CD4-positive, alpha-beta T cell (primary cell): ENCODE measurements at regions not wholly inside any gene's neighbourhood (a gene's known extent, or its start where the extent isn't known, plus 50 kb on each side); places are given as distances from the start of the nearest gene placed in this dataset.

Experiments
- ATAC-seq: fragments of 200-7000 bp; cut with Tn5 transposase; one replicate; pipeline ENCODE4 v1.10.0; 2022; ENCODE audit warnings: mild to moderate bottlenecking; ENCODE audit not compliant: poor library complexity
- CTCF ChIA-PET: fragments of 350-600 bp; sonication (Branson Sonifier 250); formaldehyde crosslinking; loops from one replicate; lab custom pipeline; 2021; ENCODE audit warnings: antibody characterized with exemption, inconsistent platforms; lab: Charles Lee
- POLR2A ChIA-PET: fragments of 350-600 bp; sonication (Branson Sonifier 250); formaldehyde crosslinking; loops from one replicate; lab custom pipeline; 2021; ENCODE audit warnings: antibody characterized with exemption, inconsistent platforms; lab: Charles Lee
- DNase-seq, 14 experiments: peaks; one replicate each; pipeline ENCODE4 v3.0.0-alpha.2; 2013 to 2020; ENCODE audit warnings: mixed read lengths in 2 of 14
- H3K27ac ChIP-seq, 2 donors: one replicate each; pipeline versions ENCODE4 v1.5.1 to v1.7.0; 2013; ENCODE audit warnings: low read length in 2 of 2, low read depth in 1 of 2, mild to moderate bottlenecking in 1 of 2
- H3K27me3 ChIP-seq, 2 experiments: 1 replicate in 1 of 2; 2 replicates in 1 of 2; pipeline versions ENCODE4 v1.6.1 to v1.7.0; 2013; ENCODE audit warnings: low read length in 2 of 2, control low read depth in 1 of 2, mild to moderate bottlenecking in 1 of 2, moderate library complexity in 1 of 2; ENCODE audit not compliant: insufficient read depth in 2 of 2, control insufficient read depth in 1 of 2
- H3K36me3 ChIP-seq: one replicate; pipeline ENCODE4 v1.6.1; 2013; ENCODE audit warnings: low read length, control low read depth; ENCODE audit not compliant: insufficient read depth
- H3K4me1 ChIP-seq: one replicate; pipeline ENCODE4 v1.6.1; 2013; ENCODE audit warnings: low read length, control low read depth; ENCODE audit not compliant: insufficient read depth
- H3K4me3 ChIP-seq: one replicate; pipeline ENCODE4 v1.5.1; 2013; ENCODE audit warnings: mild to moderate bottlenecking, low read length, moderate library complexity
- H3K9me3 ChIP-seq, 2 experiments: 1 replicate in 1 of 2; 2 replicates in 1 of 2; pipeline versions ENCODE4 v1.6.1 to v1.7.0; 2013; ENCODE audit warnings: low read length in 2 of 2, mild to moderate bottlenecking in 2 of 2, control low read depth in 1 of 2, moderate library complexity in 1 of 2; ENCODE audit not compliant: control insufficient read depth in 1 of 2, insufficient read depth in 1 of 2
- H3K27ac Mint-ChIP-seq: one replicate; pipeline ENCODE4 v1.8.0; 2020; ENCODE audit warnings: mixed read lengths
- H3K27me3 Mint-ChIP-seq: one replicate; pipeline ENCODE4 v1.8.0; 2021; ENCODE audit warnings: mixed read lengths
- H3K36me3 Mint-ChIP-seq: one replicate; pipeline ENCODE4 v1.8.0; 2021; ENCODE audit warnings: low read depth, mixed read lengths
- H3K4me1 Mint-ChIP-seq: one replicate; pipeline ENCODE4 v1.8.0; 2021; ENCODE audit warnings: low read depth, mixed read lengths
- H3K4me3 Mint-ChIP-seq: one replicate; pipeline ENCODE4 v1.8.0; 2020; ENCODE audit warnings: mild to moderate bottlenecking, mixed read lengths
- H3K9me3 Mint-ChIP-seq: one replicate; pipeline ENCODE4 v1.8.0; 2020; ENCODE audit warnings: mixed read lengths
- CTCF ChIP-seq: fragments of 200-600 bp; IDR thresholded peaks from one replicate; pipeline ENCODE4 v1.8.0; 2022; ENCODE audit warnings: antibody characterized with exemption, mild to moderate bottlenecking
- intact Hi-C, 2 experiments: fragments of 100-400 bp; cut with DNase I in 1 of 2; cut with micrococcal nuclease in 1 of 2; formaldehyde crosslinking; loops; one replicate each; pipeline versions ENCODE4 v1.15.1 to v1.9.0; 2023 to 2025; cut with DNase I, micrococcal nuclease

GRCh38 chr3:6228958-6229683 is 631.8 kb upstream of the GRM7 start:
- Histone ChIP-seq H3K4me1 (no peaks in the 10 kb centered on the region), H3K27ac (no peak overlapping the region), H3K36me3 (no peaks in the 10 kb centered on the region), H3K27me3 (no peaks in the 10 kb centered on the region), H3K4me3 (no peak overlapping the region), H3K9me3 (peaks cover 5 to 6% of the 10 kb centered on the region in 2 experiments)
- intact Hi-C loops: no loop called here
- no peak for ATAC-seq
- ChIA-PET CTCF (no interaction called here), POLR2A (no interaction called here)
- Mint-ChIP-seq H3K27ac (no peak overlapping the region), H3K4me1 (no peaks in the 10 kb centered on the region), H3K4me3 (no peak overlapping the region), H3K9me3 (peaks cover 4% of the 10 kb centered on the region), H3K36me3 (no peaks in the 10 kb centered on the region), H3K27me3 (no peaks in the 10 kb centered on the region)
- TF ChIP-seq CTCF: no peak
- no peak for DNase-seq

- Mint-ChIP-seq H3K27me3 (no peaks in the 10 kb centered on the region), H3K4me1 (no peaks in the 10 kb centered on the region), H3K36me3 (no peaks in the 10 kb centered on the region), H3K27ac (no peak overlapping the region), H3K9me3 (peaks cover 4% of the 10 kb centered on the region), H3K4me3 (no peak overlapping the region)
- CTCF ChIA-PET: no interaction called here
- Histone ChIP-seq H3K4me1 (no peaks in the 10 kb centered on the region), H3K9me3 (peaks cover 5 to 6% of the 10 kb centered on the region in 2 experiments), H3K4me3 (no peak overlapping the region), H3K27ac (no peak overlapping the region), H3K36me3 (no peaks in the 10 kb centered on the region), H3K27me3 (no peaks in the 10 kb centered on the region)
- no peak for DNase-seq
- no peak for TF ChIP-seq CTCF
- no peak for ATAC-seq
- intact Hi-C loops: no loop called here
- POLR2A ChIA-PET: no interaction called here
Observed at GRCh38 chr3:6229778-6230410, 631.0 kb upstream of the GRM7 start.

- Histone ChIP-seq H3K4me3 (no peak overlapping the region), H3K36me3 (no peaks in the 10 kb centered on the region), H3K27ac (no peak overlapping the region), H3K4me1 (no peaks in the 10 kb centered on the region), H3K27me3 (no peaks in the 10 kb centered on the region), H3K9me3 (peaks cover 0 to 7% of the 10 kb centered on the region in 2 experiments)
- H3K9me3 Mint-ChIP-seq: peaks cover 5% of the 10 kb centered on the region
- TF ChIP-seq CTCF: no peak
- DNase-seq: no peak
- no peaks in the 10 kb centered on the region for H3K36me3 Mint-ChIP-seq
- no peak for ATAC-seq
- ChIA-PET POLR2A (no interaction called here), CTCF (no interaction called here)
- H3K27ac Mint-ChIP-seq: no peak overlapping the region
- no peak overlapping the region for H3K4me3 Mint-ChIP-seq
- intact Hi-C loops: no loop called here
- H3K27me3 Mint-ChIP-seq: no peaks in the 10 kb centered on the region
- no peaks in the 10 kb centered on the region for H3K4me1 Mint-ChIP-seq
Observed at GRCh38 chr3:6242104-6242503, 618.8 kb upstream of the GRM7 start.
